ENCODE measurements at regions not wholly inside any gene's neighbourhood (a gene's known extent, or its start where the extent isn't known, plus 50 kb on each side); places are given as distances from the start of the nearest gene placed in this dataset.
"Not testable (repeated sequence)": the region's sequence is repeated elsewhere in the genome, so short reads cannot be mapped to it uniquely, and the experiment has no call there.

DNA sequence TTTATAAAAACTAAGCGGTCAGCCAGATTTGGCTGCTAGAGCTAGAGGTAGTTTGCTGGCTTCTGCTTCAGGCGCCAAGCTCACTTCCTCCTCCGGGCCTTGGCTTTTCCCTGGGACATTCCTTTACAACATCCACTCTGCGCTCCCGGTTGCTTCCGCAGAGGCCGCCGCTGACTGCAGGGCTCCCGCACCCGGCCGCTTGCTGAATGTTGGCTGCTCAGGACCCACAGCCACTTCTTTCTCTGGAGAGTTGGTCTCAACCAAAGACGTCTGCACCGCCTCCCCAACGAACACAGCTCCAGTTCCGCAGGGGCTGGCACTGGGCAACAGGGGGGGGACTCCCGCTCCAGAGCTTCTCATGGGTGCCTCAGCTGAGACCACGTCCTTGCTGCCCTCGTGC lies 282.8 kb downstream of the TFAP2C start:
- intact Hi-C loops (cut with DNase I): no loop called here
- DNase-seq (no peak), ATAC-seq (no peak)
- H3K27ac ChIP-seq: no peak overlapping the region
- peaks cover 19% of the 10 kb centered on the region for H3K27me3 ChIP-seq (ENCODE audit: low read depth)
- no peaks in the 10 kb centered on the region for H3K9me3 ChIP-seq
- no peak overlapping the region for H3K4me3 ChIP-seq
- H3K36me3 ChIP-seq: no peaks in the 10 kb centered on the region
- H3K4me1 ChIP-seq: no peaks in the 10 kb centered on the region
- TF ChIP-seq, protein P1, sequence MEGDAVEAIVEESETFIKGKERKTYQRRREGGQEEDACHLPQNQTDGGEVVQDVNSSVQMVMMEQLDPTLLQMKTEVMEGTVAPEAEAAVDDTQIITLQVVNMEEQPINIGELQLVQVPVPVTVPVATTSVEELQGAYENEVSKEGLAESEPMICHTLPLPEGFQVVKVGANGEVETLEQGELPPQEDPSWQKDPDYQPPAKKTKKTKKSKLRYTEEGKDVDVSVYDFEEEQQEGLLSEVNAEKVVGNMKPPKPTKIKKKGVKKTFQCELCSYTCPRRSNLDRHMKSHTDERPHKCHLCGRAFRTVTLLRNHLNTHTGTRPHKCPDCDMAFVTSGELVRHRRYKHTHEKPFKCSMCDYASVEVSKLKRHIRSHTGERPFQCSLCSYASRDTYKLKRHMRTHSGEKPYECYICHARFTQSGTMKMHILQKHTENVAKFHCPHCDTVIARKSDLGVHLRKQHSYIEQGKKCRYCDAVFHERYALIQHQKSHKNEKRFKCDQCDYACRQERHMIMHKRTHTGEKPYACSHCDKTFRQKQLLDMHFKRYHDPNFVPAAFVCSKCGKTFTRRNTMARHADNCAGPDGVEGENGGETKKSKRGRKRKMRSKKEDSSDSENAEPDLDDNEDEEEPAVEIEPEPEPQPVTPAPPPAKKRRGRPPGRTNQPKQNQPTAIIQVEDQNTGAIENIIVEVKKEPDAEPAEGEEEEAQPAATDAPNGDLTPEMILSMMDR (IDR thresholded peaks at IDR 0.05): no peak

DNA sequence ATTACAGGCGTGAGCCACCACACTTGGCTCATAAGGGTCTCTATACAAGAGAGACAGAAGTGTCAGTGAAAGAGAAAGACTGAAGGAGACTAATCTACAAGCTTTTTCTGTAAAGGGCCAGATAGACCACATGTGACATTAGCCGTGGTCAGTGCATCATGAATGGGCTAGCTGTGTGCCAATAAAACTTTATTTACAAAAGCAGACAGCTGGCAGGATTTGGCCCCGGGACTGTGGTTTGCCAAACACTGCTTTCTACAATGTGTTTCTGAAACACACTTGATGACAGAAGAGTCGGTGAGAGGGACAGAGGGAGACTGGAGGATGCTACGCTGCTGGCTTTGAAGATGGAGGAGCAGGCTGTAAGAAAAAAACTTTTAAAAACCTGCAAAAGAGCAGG lies 285.4 kb downstream of the TFAP2C start:
- intact Hi-C loops (cut with DNase I): no loop called here
- peaks cover 22% of the 10 kb centered on the region for H3K27me3 ChIP-seq (ENCODE audit: low read depth)
- TF ChIP-seq, protein P1 (IDR thresholded peaks at IDR 0.05): no peak
- H3K4me1 ChIP-seq: no peaks in the 10 kb centered on the region
- H3K36me3 ChIP-seq: no peaks in the 10 kb centered on the region
- no peak for DNase-seq
- H3K9me3 ChIP-seq: no peaks in the 10 kb centered on the region
- no peak overlapping the region for H3K4me3 ChIP-seq
- ATAC-seq: no peak
- H3K27ac ChIP-seq: no peak overlapping the region

DNA sequence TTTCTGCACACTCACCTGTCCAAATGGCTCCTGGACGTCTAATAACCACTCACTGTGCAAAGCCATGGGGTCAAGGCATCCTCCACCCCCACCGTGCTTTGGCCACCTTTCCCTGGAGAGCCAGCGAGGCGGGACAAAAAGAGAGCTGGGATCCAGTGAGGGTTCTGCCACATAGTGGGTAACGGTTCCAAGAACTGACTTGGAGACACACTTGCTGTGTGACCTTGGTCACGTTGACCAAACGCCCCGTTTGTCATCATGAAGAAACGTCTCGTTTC lies 287.2 kb downstream of the TFAP2C start:
- ATAC-seq (no peak), DNase-seq (no peak)
- TF ChIP-seq, protein P1 (IDR thresholded peaks at IDR 0.05): no peak
- peaks cover 26% of the 10 kb centered on the region for H3K27me3 ChIP-seq (ENCODE audit: low read depth)
- no peak overlapping the region for H3K27ac ChIP-seq
- intact Hi-C loops (cut with DNase I): no loop called here
- no peak overlapping the region for H3K4me3 ChIP-seq
- H3K36me3 ChIP-seq: no peaks in the 10 kb centered on the region
- no peaks in the 10 kb centered on the region for H3K9me3 ChIP-seq
- H3K4me1 ChIP-seq: no peaks in the 10 kb centered on the region

DNA sequence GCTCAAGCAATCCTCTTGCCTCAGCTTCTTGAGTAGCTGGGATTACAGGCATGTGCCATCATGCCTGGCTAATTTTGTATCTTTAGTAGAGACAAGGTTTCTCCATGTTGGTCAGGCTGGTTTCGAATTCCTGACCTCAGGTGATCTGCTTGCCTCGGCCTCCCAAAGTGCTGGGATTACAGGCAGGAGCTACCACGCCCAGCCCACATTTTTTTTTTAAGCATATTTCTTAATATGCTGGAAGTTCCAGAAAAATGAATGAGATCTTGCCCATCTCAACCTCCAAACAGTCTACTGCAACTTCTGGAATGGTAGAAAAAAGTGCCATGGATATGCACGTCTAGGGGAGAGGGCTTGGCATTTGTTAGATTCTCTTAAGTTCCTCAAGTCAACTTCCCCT lies 290.9 kb downstream of the TFAP2C start:
- H3K36me3 ChIP-seq; ATAC-seq; H3K9me3 ChIP-seq; intact Hi-C loops (cut with DNase I); DNase-seq; H3K4me1 ChIP-seq; H3K4me3 ChIP-seq; H3K27ac ChIP-seq: not testable (repeated sequence)
- peaks cover 42% of the 10 kb centered on the region for H3K27me3 ChIP-seq (ENCODE audit: low read depth)

DNA sequence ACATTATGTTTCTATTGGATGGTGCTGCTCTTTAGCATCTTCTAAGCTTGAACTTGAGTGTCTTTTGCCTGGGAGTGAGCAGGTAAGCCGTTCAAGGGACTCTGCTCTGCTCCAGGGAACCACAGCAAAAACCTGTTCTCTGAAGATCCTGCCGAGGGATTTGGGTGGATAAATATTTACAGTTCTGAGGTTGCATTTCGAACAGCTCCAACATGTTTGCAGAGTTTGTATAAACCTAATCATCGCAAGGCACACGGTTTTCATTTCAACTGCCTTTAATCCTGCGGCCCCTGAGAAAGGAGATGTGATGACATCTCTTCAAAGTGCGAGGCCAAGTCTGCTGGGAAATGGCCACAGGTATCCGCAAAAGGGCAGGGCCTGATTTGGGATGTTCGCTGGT lies 293.4 kb downstream of the TFAP2C start:
- TF ChIP-seq, protein P1 (IDR thresholded peaks at IDR 0.05): no peak
- no peak for ATAC-seq

DNA sequence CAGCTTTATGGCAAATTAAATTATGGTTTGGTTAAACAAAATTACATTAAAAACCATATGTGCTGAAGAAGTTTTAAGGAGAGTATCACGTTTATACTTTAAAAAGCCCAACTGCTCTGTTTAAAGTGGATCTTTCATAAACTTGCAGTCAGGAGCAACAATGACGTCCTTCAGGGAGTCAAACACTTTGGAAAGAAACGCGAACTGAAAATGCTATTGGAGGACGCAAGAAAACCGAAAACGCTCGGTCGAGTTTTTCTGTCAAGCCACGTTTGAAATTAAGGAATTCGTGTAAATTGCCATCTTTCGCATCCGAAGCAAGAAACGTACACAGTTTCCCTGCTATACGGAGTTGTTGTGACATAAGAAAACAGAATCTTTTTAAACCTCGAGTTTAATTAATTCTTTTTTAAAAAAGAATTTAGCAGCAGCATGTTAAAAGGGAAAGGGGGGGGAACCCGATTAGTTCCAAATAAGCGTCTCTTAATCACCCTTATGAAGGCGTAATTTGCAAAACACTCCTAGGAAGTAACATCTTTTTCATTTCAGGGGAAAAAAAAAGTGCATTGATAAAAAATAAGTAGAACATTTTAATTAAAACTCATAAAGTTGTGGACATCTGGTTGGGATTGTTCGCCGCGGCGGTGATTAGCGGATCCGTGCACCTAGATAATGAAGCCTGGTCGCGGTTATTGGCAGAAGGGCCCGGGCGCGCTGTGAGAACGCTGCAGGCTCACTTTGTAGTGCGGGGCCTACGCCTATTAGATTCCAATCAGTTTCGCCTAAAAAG lies 295.4 kb downstream of the TFAP2C start:
- intact Hi-C loops (cut with DNase I): no loop called here
- Histone ChIP-seq H3K4me3 (no peak overlapping the region), H3K4me1 (no peaks in the 10 kb centered on the region), H3K36me3 (no peaks in the 10 kb centered on the region), H3K9me3 (no peaks in the 10 kb centered on the region), H3K27ac (no peak overlapping the region), H3K27me3 (ENCODE audit: low read depth) (peaks cover 74% of the 10 kb centered on the region)
- DNase-seq (no peak), ATAC-seq (no peak)
- TF ChIP-seq, protein P1 (IDR thresholded peaks at IDR 0.05): no peak

More for the DNA sequence above, 293.4 kb downstream of the TFAP2C start:
- Histone ChIP-seq H3K4me1 (no peaks in the 10 kb centered on the region), H3K27ac (no peak overlapping the region), H3K27me3 (ENCODE audit: low read depth) (peaks cover 56% of the 10 kb centered on the region), H3K4me3 (no peak overlapping the region), H3K36me3 (no peaks in the 10 kb centered on the region), H3K9me3 (no peaks in the 10 kb centered on the region)
- intact Hi-C loops (cut with DNase I): no loop called here
- no peak for DNase-seq

Data from lower lobe of right lung (tissue), 2 donors.